Fibroblast of pulmonary artery (primary cell): ENCODE measurements at regions not wholly inside any gene's neighbourhood (a gene's known extent, or its start where the extent isn't known, plus 50 kb on each side); places are given as distances from the start of the nearest gene placed in this dataset.
A peak's percentile ranks its signal among the peaks of the same experiment; 100 is the strongest.
"Not testable (repeated sequence)": the region's sequence is repeated elsewhere in the genome, so short reads cannot be mapped to it uniquely, and the experiment has no call there.

ENCODE experiments used
- DNase-seq: peaks from one replicate; pipeline ENCODE4 v3.0.0-alpha.2; 2010; ENCODE audit warnings: low read depth
- H3K4me3 ChIP-seq: replicated peaks from 2 replicates; pipeline ENCODE4 v1.5.1; 2011; ENCODE audit warnings: low read depth, mild to moderate bottlenecking, control low read depth, low read length, moderate library complexity
- TF ChIP-seq, protein P1 (sequence below): IDR thresholded peaks from 2 replicates; pipeline ENCODE4 v1.5.1; 2011; ENCODE audit warnings: mild to moderate bottlenecking, control low read depth, low read length, inconsistent platforms; ENCODE audit errors: missing control alignments

DNA sequence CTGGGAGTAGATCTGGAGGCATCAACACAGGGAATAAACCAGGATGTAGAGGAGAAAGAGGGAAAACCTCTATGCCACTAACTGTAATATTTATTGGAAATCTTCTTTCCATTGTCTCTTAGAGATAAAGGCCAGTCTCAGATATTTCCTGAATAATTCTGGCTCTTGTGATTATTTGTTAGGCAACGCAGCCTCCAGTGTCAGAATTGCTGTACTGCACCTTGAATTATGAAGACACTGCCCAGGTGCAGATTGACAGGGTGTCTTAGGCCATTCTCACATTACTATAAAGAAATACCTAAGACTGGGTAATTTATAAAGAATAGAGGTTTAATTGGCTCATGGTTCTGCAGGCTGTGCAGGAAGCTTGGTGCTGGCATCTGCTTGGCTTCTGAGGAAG is 100.7 kb upstream of the ZDHHC15 start:
- H3K4me3 ChIP-seq: no peak overlapping the region
- TF ChIP-seq, protein P1, sequence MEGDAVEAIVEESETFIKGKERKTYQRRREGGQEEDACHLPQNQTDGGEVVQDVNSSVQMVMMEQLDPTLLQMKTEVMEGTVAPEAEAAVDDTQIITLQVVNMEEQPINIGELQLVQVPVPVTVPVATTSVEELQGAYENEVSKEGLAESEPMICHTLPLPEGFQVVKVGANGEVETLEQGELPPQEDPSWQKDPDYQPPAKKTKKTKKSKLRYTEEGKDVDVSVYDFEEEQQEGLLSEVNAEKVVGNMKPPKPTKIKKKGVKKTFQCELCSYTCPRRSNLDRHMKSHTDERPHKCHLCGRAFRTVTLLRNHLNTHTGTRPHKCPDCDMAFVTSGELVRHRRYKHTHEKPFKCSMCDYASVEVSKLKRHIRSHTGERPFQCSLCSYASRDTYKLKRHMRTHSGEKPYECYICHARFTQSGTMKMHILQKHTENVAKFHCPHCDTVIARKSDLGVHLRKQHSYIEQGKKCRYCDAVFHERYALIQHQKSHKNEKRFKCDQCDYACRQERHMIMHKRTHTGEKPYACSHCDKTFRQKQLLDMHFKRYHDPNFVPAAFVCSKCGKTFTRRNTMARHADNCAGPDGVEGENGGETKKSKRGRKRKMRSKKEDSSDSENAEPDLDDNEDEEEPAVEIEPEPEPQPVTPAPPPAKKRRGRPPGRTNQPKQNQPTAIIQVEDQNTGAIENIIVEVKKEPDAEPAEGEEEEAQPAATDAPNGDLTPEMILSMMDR: no peak
- no peak for DNase-seq

DNA sequence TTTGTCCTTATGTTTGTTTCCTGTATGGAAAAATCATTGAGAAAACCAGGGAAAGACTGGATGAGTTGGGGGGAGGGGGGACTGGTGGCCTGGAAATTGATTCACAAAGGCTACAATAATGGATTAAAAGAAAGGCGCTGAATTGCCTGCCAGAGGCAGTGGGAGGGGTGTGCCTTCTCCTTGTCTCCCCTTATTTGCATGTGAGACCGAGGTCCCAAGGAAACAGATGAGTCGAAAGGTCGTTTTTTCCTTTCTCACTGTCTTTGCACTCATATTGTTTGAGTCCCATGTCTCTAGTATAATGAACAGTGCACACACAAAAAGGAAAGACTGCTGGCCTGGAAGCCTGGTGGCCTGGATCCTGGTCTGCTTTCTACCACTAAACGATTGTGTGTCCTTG is 86.6 kb upstream of the ZDHHC15 start:
- no peak for DNase-seq
- H3K4me3 ChIP-seq: no peak overlapping the region
- TF ChIP-seq, protein P1: no peak

DNA sequence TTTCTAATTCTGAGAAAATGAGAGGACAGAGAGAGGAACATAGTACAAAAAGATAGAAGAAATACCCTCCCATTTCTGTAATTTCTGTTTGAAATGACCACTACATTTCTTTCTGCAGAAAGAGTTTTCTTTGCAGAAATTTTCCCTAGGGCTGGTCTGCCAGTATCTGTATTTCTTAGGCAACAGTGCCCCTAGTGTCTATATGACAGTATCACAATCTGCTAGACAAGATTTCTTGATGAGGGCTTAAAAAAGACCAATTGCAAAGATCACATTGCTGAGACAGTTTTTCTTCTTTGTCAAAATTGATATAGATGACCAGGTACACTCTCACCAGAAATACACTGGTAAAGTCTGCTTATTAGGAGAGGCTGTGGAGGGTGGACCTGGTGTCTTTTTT is 81.0 kb upstream of the ZDHHC15 start:
- DNase-seq: peak; percentile 30
- H3K4me3 ChIP-seq: no peak overlapping the region
- TF ChIP-seq, protein P1: peak; percentile 41

DNA sequence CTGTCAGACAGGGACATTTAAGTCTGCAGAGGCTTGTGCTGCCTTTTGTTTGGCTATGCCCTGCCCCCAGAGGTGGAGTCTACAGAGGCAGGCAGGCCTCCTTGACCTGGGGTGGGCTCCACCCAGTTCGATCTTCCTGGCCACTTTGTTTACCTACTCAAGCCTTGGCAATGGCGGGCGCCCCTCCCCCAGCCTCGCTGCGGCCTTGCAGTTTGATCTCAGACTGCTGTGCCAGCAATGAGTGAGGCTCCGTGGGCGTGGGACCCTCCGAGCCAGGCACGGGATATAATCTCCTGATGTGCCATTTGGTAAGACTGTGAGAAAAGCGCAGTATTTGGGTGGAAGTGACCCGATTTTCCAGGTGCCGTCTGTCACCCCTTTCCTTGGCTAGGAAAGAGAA is 79.2 kb upstream of the ZDHHC15 start:
- DNase-seq: not testable (repeated sequence)

DNA sequence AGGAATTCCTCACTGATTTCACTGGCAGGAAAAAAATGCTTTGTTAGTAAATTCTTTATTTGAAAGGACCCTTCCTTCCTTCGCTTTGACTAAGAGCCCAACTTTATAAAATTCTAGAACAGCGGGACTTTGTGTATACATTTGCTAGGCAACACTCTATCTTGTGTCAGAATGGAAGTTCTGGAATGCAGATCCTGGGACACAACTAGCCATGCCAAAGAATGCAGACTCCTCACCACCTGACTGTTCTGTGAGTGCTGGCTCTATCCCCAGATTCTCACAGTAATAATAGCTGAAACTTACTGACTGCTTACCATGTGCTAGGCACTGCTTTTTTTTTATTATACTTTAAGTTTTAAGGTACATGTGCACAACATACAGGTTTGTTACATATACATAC is 73.3 kb upstream of the ZDHHC15 start:
- no peak overlapping the region for H3K4me3 ChIP-seq
- peak; percentile 1 for DNase-seq
- TF ChIP-seq, protein P1: no peak

More for the DNA sequence above, 79.2 kb upstream of the ZDHHC15 start:
- not testable (repeated sequence) for H3K4me3 ChIP-seq

DNA sequence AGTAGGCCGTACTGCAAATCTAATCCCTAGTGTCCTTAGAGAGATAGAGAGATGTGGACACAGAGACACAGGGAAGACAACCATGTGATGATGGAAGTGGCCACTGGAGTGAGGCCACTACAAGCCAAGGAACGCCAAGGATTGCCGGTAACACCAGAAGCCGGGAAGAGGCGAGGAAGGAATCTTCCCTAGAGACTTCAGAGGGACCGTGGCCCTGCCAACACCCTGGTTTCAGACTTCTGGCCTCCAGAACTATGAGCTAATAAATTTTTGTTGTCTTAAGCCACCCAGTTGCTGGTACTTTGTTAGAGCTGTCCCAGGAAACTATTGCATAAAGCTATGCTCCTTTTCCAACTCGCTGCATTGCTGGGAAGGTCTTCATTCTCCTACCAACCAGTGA is 70.3 kb upstream of the ZDHHC15 start:
- not testable (repeated sequence) for DNase-seq, H3K4me3 ChIP-seq

DNA sequence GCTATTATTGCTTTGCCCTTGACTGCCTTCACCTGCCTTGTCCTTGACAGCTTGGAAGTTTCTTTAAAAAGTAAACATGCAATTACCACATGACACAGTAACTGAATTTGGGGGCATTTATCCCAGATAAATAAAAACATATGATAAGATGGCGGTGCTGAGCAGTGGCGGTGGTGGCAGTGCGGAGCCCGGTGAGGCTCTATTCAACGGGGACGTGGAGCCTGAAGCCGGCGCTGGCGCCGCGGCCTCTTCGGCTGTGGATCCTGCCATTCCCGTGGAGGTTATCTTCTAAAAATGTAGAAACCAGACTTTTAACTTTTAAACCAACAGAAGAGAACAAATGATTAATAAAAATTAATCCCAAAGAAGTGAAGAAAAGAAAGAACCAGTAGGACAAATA is 59.7 kb upstream of the ZDHHC15 start:
- no peak overlapping the region for H3K4me3 ChIP-seq
- TF ChIP-seq, protein P1: no peak
- DNase-seq: no peak
